ENCODE measurements at regions not wholly inside any gene's neighbourhood (a gene's known extent, or its start where the extent isn't known, plus 50 kb on each side); places are given as distances from the start of the nearest gene placed in this dataset.

- no peak for DNase-seq (ENCODE audit: low read depth in 4 of 4, low spot score in 2 of 4)
Observed at GRCh38 chr13:107028751-107029150, 460.8 kb upstream of the ARGLU1 start.

- DNase-seq (ENCODE audit: low read depth in 4 of 4, low spot score in 2 of 4) = no peak
Observed at GRCh38 chr13:107025991-107026390, 458.1 kb upstream of the ARGLU1 start.

GRCh38 chr13:107023335-107023734 lies 455.4 kb upstream of the ARGLU1 start:
- no peak for DNase-seq (ENCODE audit: low read depth in 4 of 4, low spot score in 2 of 4)

DNA sequence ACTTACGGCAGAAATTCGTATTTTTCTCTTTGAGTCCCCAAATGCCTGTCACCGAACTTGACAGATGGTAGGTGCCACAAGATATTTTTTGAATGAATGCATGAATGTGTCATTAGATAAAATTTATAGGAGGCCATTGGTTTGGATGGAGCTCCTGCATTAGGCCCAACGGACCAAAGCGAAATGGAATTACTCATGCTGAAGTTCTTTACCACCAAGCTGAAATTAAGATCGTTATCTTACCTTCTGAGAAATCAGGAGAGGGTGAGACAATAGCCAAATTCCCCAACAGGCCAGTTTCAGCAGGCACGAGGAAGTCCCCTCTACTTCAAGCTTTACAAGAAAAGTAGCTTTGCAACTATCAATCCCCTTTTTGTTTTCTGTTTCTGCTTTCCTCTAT lies 452.5 kb upstream of the ARGLU1 start:
- DNase-seq (ENCODE audit: low read depth in 4 of 4, low spot score in 2 of 4) = no peak

GRCh38 chr13:107018285-107018684 lies 450.3 kb upstream of the ARGLU1 start:
- no peak for DNase-seq (ENCODE audit: low read depth in 4 of 4, low spot score in 2 of 4)

DNA sequence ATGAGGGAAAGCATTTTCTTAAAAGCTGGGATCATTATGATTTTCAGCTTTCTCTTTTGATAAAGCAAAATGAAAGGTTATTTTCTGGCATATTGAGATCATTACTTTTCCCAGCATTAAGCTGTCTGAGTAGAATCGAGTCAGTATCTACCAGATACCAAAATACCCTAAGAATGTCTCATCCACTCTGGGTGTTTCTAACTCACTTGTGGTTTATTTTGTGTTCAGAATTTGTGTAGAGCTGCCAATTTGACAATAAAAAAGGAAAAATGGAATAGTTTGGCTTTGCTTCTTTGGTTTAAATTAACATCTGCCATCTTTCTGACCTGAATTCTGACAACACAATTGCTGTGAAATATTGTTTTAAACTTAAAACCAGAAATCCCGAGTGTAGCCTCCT lies 438.7 kb upstream of the ARGLU1 start:
- DNase-seq (ENCODE audit: low read depth in 4 of 4, low spot score in 2 of 4) = no peak

- DNase-seq (ENCODE audit: low read depth in 4 of 4, low spot score in 2 of 4) = no peak
Observed at GRCh38 chr13:107005577-107005976, 437.6 kb upstream of the ARGLU1 start.

DNA sequence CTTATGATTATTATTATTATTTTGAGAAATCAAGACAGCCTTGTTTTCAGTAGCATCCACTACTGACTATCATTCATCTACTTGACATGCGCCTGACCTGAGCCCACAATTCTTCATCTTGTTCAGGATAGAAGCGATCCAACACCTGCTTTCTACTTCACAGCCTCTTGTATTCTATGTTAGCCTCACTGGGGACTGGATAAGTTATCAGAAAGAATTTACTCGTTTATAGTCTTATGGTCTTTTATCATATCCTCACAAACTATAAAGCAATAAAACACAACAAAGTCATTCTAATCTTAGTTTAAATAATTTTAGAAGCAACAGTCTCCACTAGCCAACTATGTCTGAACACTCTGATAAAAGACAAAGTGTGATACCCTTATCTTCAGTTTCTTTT lies 436.0 kb upstream of the ARGLU1 start:
- DNase-seq (ENCODE audit: low read depth in 4 of 4, low spot score in 2 of 4) = no peak

GRCh38 chr13:106998664-106999063 lies 430.7 kb upstream of the ARGLU1 start:
- DNase-seq (ENCODE audit: low read depth in 4 of 4, low spot score in 2 of 4) = no peak

GRCh38 chr13:106997696-106998095 lies 429.8 kb upstream of the ARGLU1 start:
- DNase-seq (ENCODE audit: low read depth in 4 of 4, low spot score in 2 of 4) = no peak

DNA sequence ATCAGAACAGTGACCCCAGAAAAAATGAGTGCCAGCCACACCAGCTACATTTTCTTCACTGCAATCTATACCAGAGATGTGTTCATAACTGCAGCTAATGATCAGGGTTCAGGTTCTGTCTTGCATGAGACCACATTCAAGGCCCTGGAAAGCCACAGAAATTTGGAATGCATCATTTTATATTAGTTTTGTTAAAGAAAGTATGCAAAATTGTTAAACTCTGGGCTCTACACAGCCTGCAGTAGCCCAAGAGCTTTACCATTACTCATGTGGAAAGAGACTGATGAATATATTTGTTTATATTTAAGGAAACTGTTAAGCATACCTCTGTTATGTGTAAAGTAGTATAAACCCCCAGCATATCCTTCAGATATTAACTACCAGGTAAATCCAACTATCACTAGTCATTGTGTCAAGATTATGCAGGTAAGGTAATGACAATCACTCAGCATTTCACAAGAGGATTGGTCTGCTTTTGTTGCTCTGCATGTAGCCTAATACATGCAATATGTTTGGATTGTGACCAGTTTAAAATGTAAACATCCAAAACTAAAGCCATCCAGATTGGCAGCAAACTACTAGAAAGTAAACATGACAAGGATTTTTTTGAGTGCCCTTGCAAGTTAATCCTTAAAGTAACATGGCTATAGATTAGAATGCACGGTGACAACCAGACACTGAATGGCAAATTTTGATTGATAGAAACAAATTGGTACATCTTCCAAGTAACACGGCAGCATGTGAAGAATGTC lies 429.1 kb upstream of the ARGLU1 start:
- DNase-seq (ENCODE audit: low read depth in 4 of 4, low spot score in 2 of 4) = no peak

GRCh38 chr13:106990594-106990993 lies 422.7 kb upstream of the ARGLU1 start:
- no peak for DNase-seq (ENCODE audit: low read depth in 4 of 4, low spot score in 2 of 4)

DNA sequence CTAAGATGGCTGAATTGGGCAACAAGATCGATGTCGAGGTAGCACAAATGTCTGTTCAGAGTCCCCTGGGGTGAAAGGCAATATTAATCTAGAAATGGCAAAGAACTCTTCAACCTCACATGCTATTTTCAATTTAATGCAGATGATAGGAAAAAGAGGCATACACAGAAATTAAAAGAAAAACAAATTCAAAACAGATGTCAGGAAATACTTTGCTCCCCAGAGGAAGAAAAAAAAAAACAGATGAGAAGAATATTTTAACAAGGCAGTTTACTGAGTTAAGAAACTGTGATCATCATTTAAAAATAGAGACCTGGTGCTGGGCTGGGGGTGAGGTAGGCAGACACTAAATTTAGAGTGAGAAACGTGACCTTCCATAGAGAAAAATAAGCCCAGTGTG lies 421.9 kb upstream of the ARGLU1 start:
- DNase-seq (ENCODE audit: low read depth in 4 of 4, low spot score in 2 of 4) = no peak

DNA sequence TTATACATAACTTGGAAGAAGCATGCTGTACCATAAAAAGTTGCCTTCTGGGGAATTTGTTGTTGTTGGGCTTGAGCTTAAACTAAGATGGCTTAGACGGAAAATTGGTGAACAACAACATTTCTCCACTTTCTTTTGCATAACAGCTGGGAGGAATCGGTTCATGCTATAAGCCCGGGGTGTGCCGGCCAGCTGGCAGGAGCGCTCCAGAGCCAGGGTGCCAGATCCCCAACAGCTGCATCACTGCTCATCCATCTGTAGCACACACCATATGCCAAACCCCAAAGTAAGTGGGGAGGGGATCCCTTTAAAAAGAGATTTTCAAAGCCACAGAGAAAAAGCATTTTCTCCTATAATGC lies 419.5 kb upstream of the ARGLU1 start:
- DNase-seq (ENCODE audit: low read depth in 4 of 4, low spot score in 2 of 4) = no peak

- DNase-seq (ENCODE audit: low read depth in 4 of 4, low spot score in 2 of 4) = no peak
Observed at GRCh38 chr13:106986687-106987426, 418.9 kb upstream of the ARGLU1 start.

DNA sequence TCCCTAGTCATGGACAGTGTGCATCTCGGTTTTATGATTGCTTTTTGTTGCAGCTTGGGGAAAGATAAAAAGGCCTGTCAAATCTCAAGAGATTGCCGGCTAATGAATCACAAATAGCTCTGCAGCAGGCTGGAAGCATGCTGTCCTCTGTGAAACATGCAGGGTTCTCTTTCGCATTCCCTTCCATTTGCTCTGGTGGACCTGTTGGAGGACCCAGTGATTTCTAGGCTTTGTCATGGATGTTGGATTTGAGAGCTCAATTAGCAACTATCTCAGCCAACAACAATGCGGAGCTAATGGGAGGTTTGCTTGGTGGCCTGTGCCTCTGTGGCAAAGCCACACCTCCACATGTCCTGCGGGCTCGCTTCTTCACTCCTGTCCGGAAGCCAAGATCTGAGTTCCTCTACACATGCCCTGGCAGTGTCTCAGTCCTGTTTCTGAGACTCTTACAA lies 418.1 kb upstream of the ARGLU1 start:
- no peak for DNase-seq (ENCODE audit: low read depth in 4 of 4, low spot score in 2 of 4)

GRCh38 chr13:106985481-106985880 lies 417.5 kb upstream of the ARGLU1 start:
- DNase-seq (ENCODE audit: low read depth in 4 of 4, low spot score in 2 of 4) = no peak

DNA sequence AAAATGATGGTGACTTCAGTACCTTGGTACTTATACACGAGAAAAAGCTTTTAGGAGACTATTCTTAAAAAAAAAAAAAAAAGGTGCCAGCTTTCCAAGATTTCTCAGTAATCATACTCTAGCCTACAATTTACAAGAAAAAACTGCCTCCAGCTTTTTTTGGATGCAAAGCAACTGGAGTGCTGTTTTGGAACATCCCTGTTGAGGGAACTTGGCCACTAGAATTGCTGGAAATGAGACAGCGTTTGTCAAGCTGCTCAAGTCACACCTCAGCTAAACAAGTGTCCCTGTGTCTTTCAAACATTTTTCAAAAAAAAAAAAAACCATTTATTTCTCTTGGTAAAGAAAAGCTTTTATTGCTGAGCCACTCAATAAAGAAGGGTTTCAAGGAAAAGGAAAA lies 413.1 kb upstream of the ARGLU1 start:
- no peak for DNase-seq (ENCODE audit: low read depth in 4 of 4, low spot score in 2 of 4)

DNA sequence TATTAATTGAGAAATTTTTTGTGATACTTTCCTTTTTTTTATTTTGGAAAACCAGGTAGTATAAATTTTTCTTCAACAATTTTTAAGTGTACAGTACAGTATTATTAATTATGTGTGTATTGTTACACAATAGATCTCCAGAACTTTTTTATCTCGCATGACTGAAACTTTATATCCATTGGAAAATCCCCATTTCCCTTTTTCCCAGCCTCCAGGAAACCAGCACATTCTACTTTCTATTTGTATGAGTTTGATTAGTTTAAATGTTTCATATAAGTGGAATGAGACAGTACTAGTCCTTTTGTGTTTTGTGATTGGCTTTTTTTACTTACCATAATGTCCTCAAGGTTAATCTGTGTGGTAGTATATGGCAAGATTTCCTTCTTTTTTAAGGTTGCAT lies 399.5 kb upstream of the ARGLU1 start:
- DNase-seq (ENCODE audit: low read depth in 4 of 4, low spot score in 2 of 4) = no peak

- no peak for DNase-seq (ENCODE audit: low read depth in 4 of 4, low spot score in 2 of 4)
Observed at GRCh38 chr13:106963151-106963550, 395.2 kb upstream of the ARGLU1 start.

DNA sequence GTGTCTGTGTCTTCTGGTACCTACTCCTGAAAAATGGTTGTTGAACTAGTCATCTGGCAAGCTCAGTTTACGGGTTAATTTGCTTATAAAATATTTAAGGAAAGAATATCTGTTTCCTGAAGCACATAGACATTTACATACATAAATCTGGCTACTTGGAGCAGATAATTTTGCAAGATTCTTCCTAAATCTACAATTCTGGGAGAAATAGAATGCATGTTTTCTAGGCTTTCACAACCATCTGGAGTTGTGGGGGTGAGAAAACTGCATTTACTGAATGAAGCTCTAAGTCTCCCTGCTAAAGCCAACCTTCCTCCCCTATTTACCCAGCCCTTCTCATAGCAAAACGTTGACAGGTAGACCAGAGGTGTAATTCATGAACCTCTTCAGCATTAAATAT lies 393.7 kb upstream of the ARGLU1 start:
- no peak for DNase-seq (ENCODE audit: low read depth in 4 of 4, low spot score in 2 of 4)

DNA sequence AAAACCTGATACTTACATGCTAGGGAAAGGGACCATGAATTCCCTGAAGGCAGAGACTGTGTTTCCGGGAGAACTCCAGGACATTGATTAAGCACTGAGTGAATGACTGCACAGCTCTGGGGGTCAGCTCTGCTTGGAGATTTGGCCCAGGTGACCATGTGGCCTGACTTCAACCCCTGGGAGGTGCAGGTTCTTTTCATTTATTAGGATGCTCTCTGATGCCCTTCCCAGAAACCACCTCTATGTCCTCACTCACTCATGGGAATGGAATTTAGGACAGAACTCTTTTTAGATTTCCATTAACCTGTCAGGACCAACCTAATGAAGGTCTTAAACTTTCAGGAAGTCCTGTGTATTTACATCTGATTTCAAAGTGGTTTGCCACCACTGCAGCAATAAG lies 393.3 kb upstream of the ARGLU1 start:
- DNase-seq (ENCODE audit: low read depth in 4 of 4, low spot score in 2 of 4) = no peak
